ENCODE measurements at regions not wholly inside any gene's neighbourhood (a gene's known extent, or its start where the extent isn't known, plus 50 kb on each side); places are given as distances from the start of the nearest gene placed in this dataset.

- Histone ChIP-seq H3K4me1 (ENCODE audit: insufficient read depth) (no peaks in the 10 kb centered on the region), H3K79me2 (replicated peaks; ENCODE audit: insufficient read depth) (no peaks in the 10 kb centered on the region), H3F3A (replicated peaks; ENCODE audit: low read depth) (no peaks in the 10 kb centered on the region), H4K20me1 (replicated peaks; ENCODE audit: insufficient read depth) (no peaks in the 10 kb centered on the region), H3K4me2 (no peak overlapping the region), H3K9me2 (ENCODE audit: insufficient read depth) (no peaks in the 10 kb centered on the region), H3K27me3 (ENCODE audit: insufficient read depth) (no peaks in the 10 kb centered on the region), H3K4me3 (no peak overlapping the region), H3K27ac (ENCODE audit: low read depth) (no peak overlapping the region), H3K36me3 (ENCODE audit: insufficient read depth) (no peaks in the 10 kb centered on the region), H2AFZ (no peak overlapping the region)
- Mint-ChIP-seq H3K4me3 (no peak overlapping the region), H3K27me3 (ENCODE audit: insufficient read depth, low read depth, poor library complexity) (no peaks in the 10 kb centered on the region), H3K4me1 (no peaks in the 10 kb centered on the region), H3K36me3 (ENCODE audit: low read depth) (no peaks in the 10 kb centered on the region), H3K9me3 (peaks cover 4% of the 10 kb centered on the region; the same call in 2 of the 3 replicates), H3K27ac (no peak overlapping the region)
- DNase-seq (ENCODE audit: low spot score): no peak
- ATAC-seq: no peak
- TF ChIP-seq EZH2phosphoT487 (IDR thresholded peaks at IDR 0.05; ENCODE audit: unreplicated experiment) (no peak), POLR2AphosphoS5 (IDR thresholded peaks at IDR 0.05; ENCODE audit: low read depth) (no peak), JUNB (IDR thresholded peaks at IDR 0.05; ENCODE audit: unreplicated experiment) (no peak), ZNF114 (CRISPR knock-in tag; IDR thresholded peaks at IDR 0.05) (no peak), REST (IDR thresholded peaks at IDR 0.05; ENCODE audit: unreplicated experiment) (no peak), ZNF331 (CRISPR knock-in tag; IDR thresholded peaks at IDR 0.05; ENCODE audit: low read depth) (no peak), CTCF (conservative IDR thresholded peaks at IDR 0.05; ENCODE audit: low read depth in 2 of 2) (no peak), NANOG (IDR thresholded peaks at IDR 0.05; ENCODE audit: borderline replicate concordance) (no peak), STAT1 (IDR thresholded peaks at IDR 0.05; ENCODE audit: unreplicated experiment) (no peak), EZH2 (IDR thresholded peaks at IDR 0.05; ENCODE audit: low read depth, unreplicated experiment) (no peak), CREB1 (CRISPR knock-in tag; IDR thresholded peaks at IDR 0.05; ENCODE audit: low read depth) (no peak), ETS1 (IDR thresholded peaks at IDR 0.05) (no peak), ZNF462 (CRISPR knock-in tag; IDR thresholded peaks at IDR 0.05) (no peak)
Observed at GRCh38 chrX:27309406-27309805, 153.7 kb downstream of the PPP4R3C start.

All from GM23338 (cell line).